HG03378 (cell line): ENCODE measurements at regions not wholly inside any gene's neighbourhood (a gene's known extent, or its start where the extent isn't known, plus 50 kb on each side); places are given as distances from the start of the nearest gene placed in this dataset.
"Not testable (repeated sequence)": the region's sequence is repeated elsewhere in the genome, so short reads cannot be mapped to it uniquely, and the experiment has no call there.

Experiments
- ATAC-seq: cut with Tn5 transposase; IDR thresholded peaks from one replicate; pipeline ENCODE4 v1.9.1; 2021; ENCODE audit warnings: mild to moderate bottlenecking, moderate library complexity; ENCODE audit not compliant: unreplicated experiment

- ATAC-seq: no peak
Measured at GRCh38 chr16:17945080-17945601, 391.4 kb downstream of the NPIPA8 start.

GRCh38 chr16:17944345-17944744 lies 392.2 kb downstream of the NPIPA8 start:
- ATAC-seq: no peak

- no peak for ATAC-seq
Measured at GRCh38 chr16:17942067-17942466, 394.5 kb downstream of the NPIPA8 start.

- ATAC-seq: no peak
Measured at GRCh38 chr16:17940584-17941364, 395.8 kb downstream of the NPIPA8 start.

GRCh38 chr16:17939723-17940122 lies 396.8 kb downstream of the NPIPA8 start:
- peak; percentile 65 for ATAC-seq

GRCh38 chr16:17939122-17939536 lies 397.4 kb downstream of the NPIPA8 start:
- ATAC-seq: peak; percentile 63

- no peak for ATAC-seq
Measured at GRCh38 chr16:17938546-17938945, 398.0 kb downstream of the NPIPA8 start.

GRCh38 chr16:17936766-17937402 lies 399.7 kb downstream of the NPIPA8 start:
- no peak for ATAC-seq

- ATAC-seq: no peak
Measured at GRCh38 chr16:17930280-17930679, 406.3 kb downstream of the NPIPA8 start.

- no peak for ATAC-seq
Measured at GRCh38 chr16:17926866-17927399, 409.6 kb downstream of the NPIPA8 start.

GRCh38 chr16:17926461-17926860 lies 410.1 kb downstream of the NPIPA8 start:
- ATAC-seq: no peak

- ATAC-seq: no peak
Measured at GRCh38 chr16:17925761-17926160, 410.8 kb downstream of the NPIPA8 start.

GRCh38 chr16:17921357-17921978 lies 415.1 kb downstream of the NPIPA8 start:
- ATAC-seq: peak; percentile 66

GRCh38 chr16:17917316-17918019 lies 419.1 kb downstream of the NPIPA8 start:
- no peak for ATAC-seq

GRCh38 chr16:17915791-17916190 lies 420.7 kb downstream of the NPIPA8 start:
- no peak for ATAC-seq

- no peak for ATAC-seq
Measured at GRCh38 chr16:17914168-17914567, 422.4 kb downstream of the NPIPA8 start.

- ATAC-seq: not testable (repeated sequence)
Measured at GRCh38 chr16:17911578-17911977, 425.0 kb downstream of the NPIPA8 start.

- ATAC-seq: not testable (repeated sequence)
Measured at GRCh38 chr16:17906626-17907025, 429.9 kb downstream of the NPIPA8 start.

- no peak for ATAC-seq
Measured at GRCh38 chr16:17901309-17901708, 430.5 kb upstream of the XYLT1 start.

GRCh38 chr16:17899141-17899540 lies 428.4 kb upstream of the XYLT1 start:
- ATAC-seq: no peak

GRCh38 chr16:17887963-17888362 lies 417.2 kb upstream of the XYLT1 start:
- no peak for ATAC-seq
